HEK293T (cell line): ENCODE measurements at regions not wholly inside any gene's neighbourhood (a gene's known extent, or its start where the extent isn't known, plus 50 kb on each side); places are given as distances from the start of the nearest gene placed in this dataset.

Source experiments
- CTCF ChIA-PET: fragments of 350-600 bp; formaldehyde crosslinking; extraction: SDS; loops from one replicate; lab custom pipeline; 2021; ENCODE audit warnings: antibody characterized with exemption, inconsistent platforms; lab: Yijun Ruan, JAX
- POLR2A ChIA-PET: fragments of 350-600 bp; formaldehyde crosslinking; extraction: SDS; loops from one replicate; lab custom pipeline; 2020; ENCODE audit warnings: antibody characterized with exemption, inconsistent platforms; lab: Yijun Ruan, JAX
- DNase-seq: peaks from one replicate; pipeline ENCODE4 v3.0.0; 2012; ENCODE audit warnings: mixed read lengths; ENCODE audit errors: extremely low spot score
- ARNT ChIP-seq: fragments of 450-650 bp; IDR thresholded peaks from 2 replicates; pipeline ENCODE4 v1.6.1; 2017; ENCODE audit warnings: mild to moderate bottlenecking
- BHLHE40 ChIP-seq: fragments of 450-650 bp; IDR thresholded peaks from 2 replicates; pipeline ENCODE4 v1.6.1; 2016; ENCODE audit warnings: mild to moderate bottlenecking, moderate library complexity, borderline replicate concordance
- CTBP1 ChIP-seq: fragments of 450-650 bp; IDR thresholded peaks from 2 replicates; pipeline ENCODE4 v1.6.1; 2016; ENCODE audit warnings: borderline replicate concordance
- ELF4 ChIP-seq: fragments of 450-650 bp; IDR thresholded peaks from 2 replicates; pipeline ENCODE4 v1.6.1; 2017; ENCODE audit warnings: antibody characterized with exemption
- FOXA1 ChIP-seq: fragments of 450-650 bp; IDR thresholded peaks from 2 replicates; pipeline ENCODE4 v1.6.1; 2016; ENCODE audit warnings: mild to moderate bottlenecking
- FOXK2 ChIP-seq: fragments of 450-650 bp; IDR thresholded peaks from 2 replicates; pipeline ENCODE4 v1.6.1; 2016; ENCODE audit warnings: mild to moderate bottlenecking
- FOXM1 ChIP-seq: fragments of 450-650 bp; IDR thresholded peaks from 2 replicates; pipeline ENCODE4 v1.6.1; 2017; ENCODE audit warnings: mild to moderate bottlenecking, borderline replicate concordance
- HDGF ChIP-seq: fragments of 450-650 bp; IDR thresholded peaks from 2 replicates; pipeline ENCODE4 v1.6.1; 2017; ENCODE audit warnings: antibody characterized with exemption, borderline replicate concordance
- L3MBTL2 ChIP-seq: fragments of 450-650 bp; conservative IDR thresholded peaks from 2 replicates; pipeline ENCODE4 v1.6.1; 2016; ENCODE audit warnings: mild to moderate bottlenecking
- LEF1 ChIP-seq: fragments of 450-650 bp; IDR thresholded peaks from 2 replicates; pipeline ENCODE4 v1.6.1; 2017; ENCODE audit warnings: mild to moderate bottlenecking, borderline replicate concordance
- NFRKB ChIP-seq: fragments of 450-650 bp; IDR thresholded peaks from 2 replicates; pipeline ENCODE4 v1.6.1; 2016; ENCODE audit warnings: mild to moderate bottlenecking, moderate library complexity
- PKNOX1 ChIP-seq: fragments of 450-650 bp; IDR thresholded peaks from 2 replicates; pipeline ENCODE4 v1.6.1; 2016
- SP1 ChIP-seq: fragments of 450-650 bp; IDR thresholded peaks from 2 replicates; pipeline ENCODE4 v1.6.1; 2017
- SUZ12 ChIP-seq: fragments of 450-650 bp; IDR thresholded peaks from 2 replicates; pipeline ENCODE4 v1.6.1; 2016; ENCODE audit warnings: mild to moderate bottlenecking
- TARDBP ChIP-seq: fragments of 450-650 bp; IDR thresholded peaks from 2 replicates; pipeline ENCODE4 v1.6.1; 2016
- ZNF384 ChIP-seq: fragments of 450-650 bp; IDR thresholded peaks from 2 replicates; pipeline ENCODE4 v1.6.1; 2016

- POLR2A ChIA-PET, result no interaction called here
- no peak for TF ChIP-seq FOXM1
- TF ChIP-seq ZNF384, result no peak
- no peak for TF ChIP-seq BHLHE40
- CTCF ChIA-PET, result interaction anchor here (0.5 to 2.8 kb wide), 7 partner anchors 15 to 433 kb away, joined by 3 to 37 read pairs (median 4); no protein-coding TSS in a partner anchor
- DNase-seq, result no peak
Measured at GRCh38 chr18:27749194-27749593, 427.7 kb downstream of the CDH2 start.

GRCh38 chr18:27746241-27746640 lies 430.7 kb downstream of the CDH2 start:
- CTCF ChIA-PET, result no interaction called here

GRCh38 chr18:27735117-27735516 lies 441.8 kb downstream of the CDH2 start:
- POLR2A ChIA-PET, result no interaction called here
- TF ChIP-seq ARNT, result no peak
- TF ChIP-seq SUZ12, result no peak
- no peak for TF ChIP-seq ELF4
- TF ChIP-seq TARDBP, result no peak
- TF ChIP-seq PKNOX1, result no peak
- no peak for TF ChIP-seq FOXK2
- TF ChIP-seq HDGF, result no peak
- TF ChIP-seq CTBP1, result no peak
- TF ChIP-seq L3MBTL2, result no peak
- TF ChIP-seq BHLHE40, result no peak
- TF ChIP-seq LEF1, result no peak
- TF ChIP-seq ZNF384, result no peak
- TF ChIP-seq SP1, result no peak
- TF ChIP-seq FOXA1, result no peak
- TF ChIP-seq FOXM1, result no peak
- TF ChIP-seq NFRKB, result no peak
- DNase-seq, result no peak
- CTCF ChIA-PET, result no interaction called here

More at GRCh38 chr18:27746241-27746640, 430.7 kb downstream of the CDH2 start:
- POLR2A ChIA-PET, result no interaction called here
- no peak for DNase-seq
- TF ChIP-seq SP1 (no peak), FOXA1 (no peak)

- ChIA-PET CTCF (no interaction called here), POLR2A (no interaction called here)
- DNase-seq, result no peak
- TF ChIP-seq BHLHE40 (no peak), SUZ12 (no peak), PKNOX1 (no peak), FOXK2 (no peak), FOXA1 (no peak), SP1 (no peak), TARDBP (no peak), ARNT (no peak), LEF1 (no peak), HDGF (no peak), ZNF384 (no peak), ELF4 (no peak), L3MBTL2 (no peak), CTBP1 (no peak), FOXM1 (no peak), NFRKB (no peak)
Measured at GRCh38 chr18:27731211-27731610, 445.7 kb downstream of the CDH2 start.

GRCh38 chr18:27728659-27729058 lies 448.3 kb downstream of the CDH2 start:
- no peak for TF ChIP-seq FOXK2
- TF ChIP-seq L3MBTL2, result no peak
- no peak for TF ChIP-seq NFRKB
- TF ChIP-seq HDGF, result no peak
- TF ChIP-seq FOXA1, result no peak
- no peak for TF ChIP-seq CTBP1
- TF ChIP-seq TARDBP, result no peak
- TF ChIP-seq BHLHE40, result no peak
- TF ChIP-seq FOXM1, result no peak
- TF ChIP-seq LEF1, result no peak
- no peak for TF ChIP-seq ELF4
- TF ChIP-seq SP1, result no peak
- TF ChIP-seq ARNT, result no peak
- TF ChIP-seq ZNF384, result no peak
- TF ChIP-seq PKNOX1, result no peak
- TF ChIP-seq SUZ12, result no peak
- CTCF ChIA-PET, result no interaction called here
- no peak for DNase-seq
- POLR2A ChIA-PET, result no interaction called here

GRCh38 chr18:27724362-27724761 lies 452.6 kb downstream of the CDH2 start:
- POLR2A ChIA-PET, result no interaction called here
- CTCF ChIA-PET, result no interaction called here
- no peak for DNase-seq
- TF ChIP-seq HDGF (no peak), FOXM1 (no peak), PKNOX1 (no peak), SUZ12 (no peak), LEF1 (no peak), ELF4 (no peak), FOXA1 (no peak), NFRKB (no peak), ARNT (no peak), CTBP1 (no peak), ZNF384 (no peak), FOXK2 (no peak), SP1 (no peak), TARDBP (no peak), L3MBTL2 (no peak), BHLHE40 (no peak)
